Erythroblast (primary cell): ENCODE measurements at regions not wholly inside any gene's neighbourhood (a gene's known extent, or its start where the extent isn't known, plus 50 kb on each side); places are given as distances from the start of the nearest gene placed in this dataset.

ENCODE experiments used
- DNase-seq, 2 experiments: peaks; one replicate each; lab custom pipeline; 2025; lab: John Stamatoyannopoulos, UW
- GATA1 ChIP-seq: IDR thresholded peaks from 2 replicates; pipeline ENCODE4 v1.6.1; 2011; ENCODE audit warnings: low read depth, mild to moderate bottlenecking, control low read depth, low read length, moderate library complexity
- POLR2A ChIP-seq: IDR thresholded peaks from 2 replicates; pipeline ENCODE4 v1.6.1; 2011; ENCODE audit warnings: mild to moderate bottlenecking, low read length

DNA sequence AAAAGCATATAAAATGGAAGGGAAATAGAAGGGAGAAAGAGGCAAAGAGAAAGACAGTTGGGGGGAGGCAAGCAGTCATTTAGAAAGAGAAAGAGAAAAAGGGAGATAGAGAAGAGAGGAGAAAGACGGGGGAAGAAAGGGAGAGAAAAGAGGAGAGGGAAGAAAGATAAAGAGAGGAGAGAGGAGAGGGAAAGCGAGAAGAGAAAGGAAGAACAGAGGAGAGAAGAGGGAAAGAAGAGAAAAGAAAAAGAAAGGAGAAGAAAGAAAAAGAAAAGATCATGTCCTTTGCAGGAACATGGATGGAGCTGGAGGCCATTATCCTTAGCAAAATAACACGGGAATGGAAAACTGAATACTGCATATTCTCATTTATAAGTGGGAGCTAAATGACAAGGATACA lies 247.7 kb downstream of the MIAT start:
- DNase-seq, result no peak
- TF ChIP-seq POLR2A (no peak), GATA1 (no peak)

DNA sequence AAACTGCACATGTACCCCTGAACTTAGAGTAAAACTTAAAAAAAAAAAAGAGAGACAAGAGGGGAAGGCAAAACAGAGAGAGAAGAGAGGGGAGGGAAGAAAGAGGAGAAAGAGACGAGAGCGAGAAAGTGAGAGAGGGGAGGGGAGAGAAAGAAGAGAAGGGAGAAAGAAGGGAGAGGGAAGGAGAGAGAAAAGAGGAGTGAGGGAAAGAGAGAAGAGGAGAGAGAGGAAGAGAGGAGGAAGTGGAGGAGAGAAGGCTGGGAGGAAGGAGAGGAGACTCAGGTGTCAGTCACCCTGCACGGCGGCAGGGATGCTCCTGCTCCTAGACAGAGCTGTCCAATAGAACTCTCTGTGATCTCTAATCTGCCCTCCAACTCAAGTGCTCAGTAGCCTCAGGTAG lies 248.3 kb downstream of the MIAT start:
- TF ChIP-seq POLR2A (no peak), GATA1 (no peak)
- no peak for DNase-seq

DNA sequence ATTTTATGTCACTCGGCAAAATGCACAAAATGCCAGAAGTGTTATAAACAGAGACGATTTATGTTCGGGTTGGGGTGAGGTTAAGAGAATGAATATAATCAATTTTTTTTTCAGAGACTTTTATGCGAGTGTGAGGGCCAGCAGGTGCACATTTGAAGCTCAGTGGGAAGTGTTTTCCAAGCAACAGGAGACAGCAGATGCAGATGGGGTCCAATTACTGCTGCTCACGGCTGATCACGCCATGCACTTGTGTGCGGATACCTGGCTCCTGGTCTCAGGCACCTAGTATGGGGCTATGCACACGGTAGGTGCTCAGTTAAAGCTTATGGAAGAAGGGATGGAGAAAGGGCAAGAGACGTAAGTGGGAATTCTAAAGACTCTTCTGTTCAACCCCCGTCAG lies 249.1 kb downstream of the MIAT start:
- DNase-seq, result no peak
- no peak for TF ChIP-seq GATA1
- TF ChIP-seq POLR2A, result no peak

DNA sequence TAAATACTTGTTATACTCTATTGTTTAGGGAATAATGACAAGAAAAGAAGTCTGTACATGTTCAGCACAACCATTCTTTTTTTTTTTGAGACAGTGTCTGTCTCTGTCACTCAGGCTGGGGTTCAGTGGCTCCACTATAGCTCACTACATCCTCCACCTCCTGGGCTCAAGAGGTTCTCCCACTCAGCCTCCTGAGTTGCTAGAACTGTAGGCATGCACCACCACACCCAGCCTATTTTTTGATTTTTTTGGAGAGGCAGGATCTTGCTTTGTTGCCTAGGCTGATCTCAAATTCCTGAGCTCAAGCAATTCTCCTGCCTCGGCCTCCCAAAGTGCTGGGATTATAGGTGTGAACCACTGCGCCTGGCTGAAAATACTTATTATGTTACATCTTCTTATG lies 250.0 kb downstream of the MIAT start:
- TF ChIP-seq POLR2A (no peak), GATA1 (no peak)
- DNase-seq, result no peak

DNA sequence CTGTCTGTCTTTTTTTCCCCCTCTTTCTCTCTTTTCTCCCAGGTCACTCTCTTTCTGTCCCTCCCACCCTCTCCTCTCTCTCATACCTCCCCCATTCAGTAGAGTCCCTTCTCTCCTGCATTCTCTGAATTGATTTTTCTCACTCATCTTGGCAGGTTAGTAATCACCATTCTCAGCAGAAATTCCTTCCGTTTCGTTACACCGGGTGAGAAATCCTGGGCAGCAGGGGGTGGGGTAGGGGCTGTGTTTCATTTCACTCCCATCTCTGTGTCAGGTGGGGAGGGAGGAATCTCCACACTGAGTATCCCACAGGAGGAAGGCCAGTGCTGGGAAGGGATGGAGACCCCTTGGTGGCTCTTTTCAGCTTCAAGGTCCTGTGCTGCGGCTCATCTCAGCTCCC lies 253.5 kb downstream of the MIAT start:
- DNase-seq, result no peak
- TF ChIP-seq POLR2A (no peak), GATA1 (no peak)

DNA sequence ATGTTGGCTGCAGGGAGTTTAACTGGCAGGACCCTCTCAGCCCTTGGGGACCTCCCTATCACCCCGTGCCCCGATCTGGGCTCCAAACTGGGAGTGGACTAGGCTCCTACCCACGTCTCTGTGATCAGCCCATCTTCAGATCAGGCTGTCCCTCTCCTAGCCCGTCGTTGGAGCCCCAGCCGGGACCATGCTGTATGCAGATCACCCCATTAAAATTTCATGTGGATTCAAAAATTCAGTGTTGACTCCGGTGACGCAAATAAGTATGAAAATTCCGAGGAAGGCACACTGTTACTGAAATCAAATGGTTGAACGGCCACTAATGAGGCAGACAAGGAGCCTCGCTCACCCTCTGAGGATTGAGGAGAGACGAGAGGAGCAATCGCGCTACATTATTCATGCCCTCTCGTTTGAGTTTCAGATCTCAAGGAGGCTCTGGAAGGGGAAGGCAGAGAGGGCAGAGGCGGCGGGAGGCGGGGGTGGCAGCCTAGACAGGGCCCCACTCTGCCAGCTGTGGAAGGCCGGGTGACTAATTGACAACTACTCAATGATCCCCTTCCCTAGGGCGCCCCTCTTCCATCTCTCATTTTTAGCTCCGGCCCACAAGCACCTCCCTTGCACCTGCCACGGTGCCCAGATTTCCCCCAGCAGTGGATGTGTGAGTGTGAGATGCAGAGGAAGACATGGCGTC lies 255.4 kb downstream of the MIAT start:
- no peak for DNase-seq
- TF ChIP-seq POLR2A, result no peak

DNA sequence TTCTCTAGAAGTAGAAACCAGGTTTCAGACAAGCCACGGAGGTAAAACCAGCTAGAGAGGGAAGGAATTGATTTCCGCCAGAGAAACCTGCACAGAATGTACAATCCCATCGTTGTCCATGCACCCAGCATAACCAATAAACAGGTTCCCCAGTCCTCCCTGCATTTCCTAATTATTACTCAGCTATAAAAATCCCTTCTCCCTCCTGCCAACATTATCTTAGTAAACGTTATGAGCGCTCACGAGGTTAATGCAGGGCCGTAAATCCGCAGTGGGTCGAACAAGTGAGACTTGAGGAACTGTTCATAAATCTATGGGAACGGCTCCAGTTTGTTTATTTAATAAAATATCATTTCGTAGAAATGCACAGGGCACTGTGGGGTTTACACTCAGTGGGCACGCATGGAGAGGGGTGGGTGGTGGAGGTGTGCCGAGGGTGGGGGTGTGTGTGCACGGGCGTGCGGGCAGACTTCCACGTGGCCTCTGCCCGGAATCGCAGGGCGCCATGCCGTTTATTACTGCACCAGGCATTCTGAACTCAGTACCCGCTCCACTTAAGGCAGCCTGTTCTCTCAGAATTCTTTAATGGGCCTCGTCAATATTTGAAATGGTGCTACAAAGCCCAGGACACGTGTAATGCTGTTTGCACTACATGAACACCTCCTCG lies 257.3 kb downstream of the MIAT start:
- TF ChIP-seq GATA1, result no peak
- TF ChIP-seq POLR2A, result no peak
- no peak for DNase-seq

DNA sequence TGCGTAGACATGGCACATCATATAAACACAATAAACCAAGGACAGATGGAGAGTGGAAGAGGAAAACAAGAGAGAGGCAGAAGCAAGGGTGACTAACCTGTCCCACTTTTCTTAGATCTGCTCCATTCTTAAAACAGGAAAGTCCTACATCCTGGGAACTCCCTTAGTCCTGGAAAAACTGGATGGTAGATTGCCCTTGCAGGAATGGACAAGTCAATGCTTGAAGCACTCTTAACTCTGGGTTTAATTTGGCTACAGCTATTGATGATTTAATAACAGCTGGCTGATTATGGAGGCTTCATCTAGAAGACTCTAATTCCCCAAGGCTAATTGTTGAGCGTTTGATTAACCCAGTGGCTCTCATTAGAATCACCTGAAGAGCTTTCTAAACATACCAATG lies 258.8 kb downstream of the MIAT start:
- DNase-seq, result no peak
- TF ChIP-seq GATA1 (no peak), POLR2A (no peak)

DNA sequence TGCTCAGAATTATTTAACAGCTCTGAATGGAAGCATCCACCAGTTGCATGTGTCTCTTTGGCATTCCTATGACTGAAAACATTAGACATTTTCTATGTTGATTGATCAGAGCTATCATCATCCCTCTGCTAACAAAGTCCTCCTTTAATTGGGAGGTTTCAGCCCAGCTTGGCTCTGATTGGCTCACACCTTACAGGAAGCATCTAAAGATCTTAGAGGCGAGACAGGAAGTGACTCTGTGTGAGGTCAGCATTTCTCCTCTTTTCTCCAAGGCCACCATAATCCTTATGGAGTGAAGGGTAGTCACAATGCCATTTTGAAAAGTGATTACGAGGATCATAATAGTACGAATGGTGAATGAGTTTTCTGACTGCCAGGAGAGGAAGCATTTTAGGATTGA lies 260.8 kb downstream of the MIAT start:
- TF ChIP-seq POLR2A (no peak), GATA1 (no peak)
- no peak for DNase-seq

DNA sequence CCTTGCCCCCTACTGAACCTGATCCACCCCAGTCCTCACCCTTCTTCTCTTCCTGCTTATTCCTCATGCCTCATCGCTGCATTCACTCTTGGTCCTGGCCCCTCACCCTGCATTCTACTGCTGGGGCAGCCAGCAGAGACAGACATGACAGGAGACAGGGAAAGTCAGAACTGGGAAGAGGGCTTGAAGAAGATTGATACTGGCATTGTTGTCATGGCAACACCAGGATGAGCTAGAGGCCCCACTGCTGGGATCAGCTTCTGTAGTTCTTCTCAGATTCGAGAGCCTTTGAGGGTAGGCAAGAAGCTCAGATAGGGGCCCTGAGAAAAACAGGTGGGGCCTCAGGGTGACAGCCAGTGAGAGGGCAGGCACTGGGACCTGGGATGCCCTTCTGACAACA lies 264.3 kb downstream of the MIAT start:
- TF ChIP-seq POLR2A (no peak), GATA1 (no peak)
- no peak for DNase-seq

DNA sequence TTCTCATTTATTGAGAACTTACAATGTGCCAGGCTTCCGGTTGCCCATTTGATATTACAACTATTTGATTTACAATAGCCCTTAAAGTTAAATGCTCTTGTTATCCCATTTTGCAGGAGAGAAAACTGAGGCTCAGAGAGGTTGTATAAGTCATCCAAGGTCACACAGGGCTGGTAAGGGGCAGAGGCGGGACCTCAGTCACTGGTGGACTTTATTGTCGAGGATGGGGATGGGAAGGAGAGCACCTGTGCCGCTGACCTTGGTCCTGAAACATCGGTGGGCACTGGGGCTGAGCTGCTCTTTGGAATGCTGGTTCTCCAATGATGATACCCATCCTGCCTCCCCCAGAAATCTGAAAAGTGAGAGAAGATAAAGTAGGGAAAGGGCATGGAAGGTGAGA lies 265.4 kb downstream of the MIAT start:
- TF ChIP-seq GATA1 (no peak), POLR2A (no peak)
- DNase-seq, result no peak

DNA sequence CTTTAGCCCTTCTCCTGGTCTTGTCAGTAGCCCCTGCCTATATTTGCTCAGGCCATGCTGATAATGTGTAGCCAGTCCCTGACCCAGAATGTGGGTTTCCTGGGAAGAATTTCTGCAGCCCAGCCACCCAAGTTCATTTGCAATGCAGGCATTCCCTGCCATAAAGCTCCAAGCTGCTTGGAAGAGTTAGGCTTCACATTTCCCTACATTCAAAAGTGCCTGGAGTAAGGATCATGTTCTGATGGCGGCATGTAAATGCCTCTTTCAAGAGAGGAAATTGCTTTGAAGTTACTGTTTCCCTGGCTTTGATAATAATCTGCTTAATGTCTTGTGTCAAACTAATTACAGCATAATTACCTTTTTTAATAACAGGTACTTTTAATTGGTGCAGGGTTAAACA lies 266.1 kb downstream of the MIAT start:
- no peak for DNase-seq
- TF ChIP-seq GATA1 (no peak), POLR2A (no peak)

DNA sequence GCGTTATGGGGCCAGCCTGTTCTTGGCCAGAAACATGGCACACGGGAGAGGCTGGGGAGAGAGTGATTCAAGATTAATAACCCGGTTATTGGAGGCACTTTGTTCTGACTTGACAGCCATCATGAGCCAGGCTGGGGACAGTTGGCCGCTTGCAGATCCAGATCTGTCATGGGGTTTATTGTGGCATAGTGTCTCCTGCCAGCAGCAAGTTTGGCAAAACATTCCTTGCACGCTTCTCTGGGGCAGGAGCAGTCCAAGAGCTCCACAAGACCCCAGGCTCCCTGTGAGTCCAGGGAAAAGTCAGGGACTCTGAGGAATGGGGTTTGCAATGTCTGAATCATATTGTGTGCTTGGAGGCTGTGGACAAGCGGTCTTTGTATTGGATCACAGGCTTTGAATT lies 270.4 kb downstream of the MIAT start:
- no peak for TF ChIP-seq GATA1
- no peak for TF ChIP-seq POLR2A
- DNase-seq, result no peak

DNA sequence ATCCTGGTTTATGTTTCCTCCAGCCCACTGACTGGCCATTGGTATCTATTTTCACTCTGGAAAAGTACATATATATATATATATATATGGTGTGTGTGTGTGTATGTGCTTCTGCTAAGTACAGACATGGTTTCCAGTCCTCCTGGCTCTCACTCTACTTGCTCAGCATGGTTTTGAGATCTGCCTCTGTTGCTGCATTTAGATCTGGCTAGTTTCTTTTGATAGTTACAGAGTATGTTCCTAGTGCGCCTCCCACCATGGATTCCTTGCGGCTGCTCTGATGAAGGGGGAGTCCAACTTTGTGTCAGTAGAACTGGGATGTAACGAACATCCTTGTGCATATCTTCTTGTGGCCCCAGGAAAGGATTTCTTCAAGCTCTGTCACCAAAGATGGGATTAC lies 274.1 kb downstream of the MIAT start:
- no peak for DNase-seq
- TF ChIP-seq GATA1, result no peak
- no peak for TF ChIP-seq POLR2A

DNA sequence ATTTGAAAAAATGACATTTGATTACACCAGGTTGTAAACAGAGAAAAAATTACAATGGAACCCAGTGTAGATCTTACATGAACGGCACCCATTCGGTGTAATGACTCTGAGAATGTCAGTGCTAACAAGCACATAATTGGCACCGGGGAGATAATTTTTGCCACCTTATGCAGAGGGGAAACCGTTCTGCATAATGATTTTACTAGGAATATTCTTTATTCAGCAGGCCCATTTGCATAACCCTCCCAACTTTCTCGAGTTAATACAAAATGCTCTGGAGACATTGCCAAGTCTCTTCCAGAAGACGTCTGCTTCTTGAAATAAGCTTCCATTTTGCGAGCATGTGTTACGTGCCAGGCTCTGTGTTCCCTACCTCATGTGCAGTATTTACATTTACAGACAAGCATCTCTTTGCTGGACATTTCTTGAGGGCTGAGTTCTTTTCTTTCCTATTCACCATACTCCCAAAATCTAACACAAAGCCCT lies 275.8 kb downstream of the MIAT start:
- TF ChIP-seq GATA1 (no peak), POLR2A (no peak)
- no peak for DNase-seq

DNA sequence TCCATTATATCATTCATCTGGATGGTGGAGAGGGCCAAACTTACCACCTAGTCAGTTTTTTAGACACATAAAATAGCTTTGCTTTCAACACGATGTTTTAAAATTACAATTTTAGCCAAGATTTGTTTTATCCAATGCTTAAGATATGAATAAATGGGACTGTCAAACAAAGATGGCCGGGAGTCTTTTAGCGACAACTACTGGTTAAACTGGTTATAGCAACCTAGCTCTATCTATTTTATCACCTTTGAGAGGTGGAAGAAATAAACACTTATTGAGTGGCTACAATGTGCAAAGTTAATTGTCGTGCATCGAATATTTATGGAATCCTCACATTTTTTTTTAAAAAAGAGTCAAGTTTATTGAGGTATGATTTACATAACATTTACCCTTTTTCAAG lies 279.8 kb downstream of the MIAT start:
- DNase-seq, result no peak
- TF ChIP-seq POLR2A, result no peak
- no peak for TF ChIP-seq GATA1
